ENCODE measurements at regions not wholly inside any gene's neighbourhood (a gene's known extent, or its start where the extent isn't known, plus 50 kb on each side); places are given as distances from the start of the nearest gene placed in this dataset.
"Not testable (repeated sequence)": the region's sequence is repeated elsewhere in the genome, so short reads cannot be mapped to it uniquely, and the experiment has no call there.

DNA sequence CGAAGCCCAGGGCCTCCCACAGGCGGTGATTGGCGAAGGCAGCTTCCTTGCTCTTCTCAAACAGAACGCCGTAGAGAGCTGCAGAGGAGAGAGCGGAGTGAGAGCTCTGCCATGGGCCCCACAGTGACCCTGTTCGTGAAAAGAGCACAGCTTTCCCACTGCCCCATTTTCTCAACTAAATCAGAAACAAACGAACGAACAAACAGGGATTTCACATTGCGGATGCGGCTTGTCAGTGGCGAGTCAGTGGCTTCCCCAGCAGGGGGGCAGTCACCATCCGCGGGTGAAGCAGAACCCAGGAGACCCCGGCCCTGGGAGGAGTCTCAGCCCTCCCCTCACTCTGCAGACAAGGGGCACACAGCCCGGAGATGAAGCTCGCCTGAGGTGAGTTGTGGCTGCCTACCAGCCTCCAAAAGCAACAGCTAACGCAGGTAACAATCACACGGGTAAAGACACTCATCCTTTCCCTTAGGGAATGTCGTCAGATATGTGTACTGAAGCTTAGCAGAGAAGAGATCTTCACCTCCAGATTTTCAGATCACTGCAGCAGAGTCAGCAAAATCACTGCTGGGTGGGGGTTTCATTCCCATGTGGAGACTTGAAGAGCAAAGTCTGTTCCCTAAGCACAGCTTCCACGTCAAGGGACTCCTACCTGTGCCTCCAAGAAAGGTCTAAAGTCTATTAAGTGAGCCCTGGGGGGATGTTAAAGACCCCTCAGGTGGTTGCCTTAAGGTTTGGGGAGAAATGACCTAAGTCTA, 51.2 kb upstream of the GPR31 start:
- no peak for DNase-seq

DNA sequence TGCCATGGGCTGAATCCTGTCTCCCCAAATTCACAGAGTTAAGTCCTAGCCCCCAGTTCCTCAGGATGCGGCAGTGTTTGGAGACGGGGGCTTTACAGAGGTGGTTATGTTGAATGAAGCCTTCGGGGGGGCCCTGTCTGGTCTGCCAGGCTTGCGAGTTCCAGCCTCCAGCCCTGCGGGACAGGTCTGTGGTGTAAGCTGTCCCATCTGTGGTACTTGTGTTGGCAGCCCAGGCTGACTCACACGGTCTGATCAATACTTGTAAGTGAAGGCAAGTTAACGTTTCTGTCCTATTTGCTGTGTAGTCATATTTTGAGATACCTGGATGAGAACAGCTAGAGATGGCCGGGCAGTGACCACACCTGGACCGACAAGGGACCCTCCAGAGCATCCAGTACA, 51.8 kb upstream of the GPR31 start:
- DNase-seq = no peak

GRCh38 chr6:167210375-167211294, 52.9 kb upstream of the GPR31 start:
- DNase-seq = no peak

DNA sequence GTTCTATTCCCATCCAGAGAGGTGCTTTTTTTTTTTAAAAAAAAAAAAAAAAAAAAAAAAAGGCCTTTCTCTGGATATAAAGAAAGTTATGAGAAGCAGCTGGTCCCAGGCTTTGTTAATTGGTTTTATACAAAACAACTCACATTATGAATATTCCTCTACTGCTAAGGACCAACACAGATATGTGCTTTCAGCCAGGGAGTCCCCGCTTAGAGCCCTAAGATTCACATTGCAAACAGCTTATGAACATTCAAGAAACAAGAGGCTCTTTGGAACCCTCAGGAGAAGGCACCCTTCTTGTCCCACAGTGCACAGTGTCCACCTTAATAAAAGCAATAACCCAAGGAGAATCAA, 53.5 kb upstream of the GPR31 start:
- no peak for DNase-seq

GRCh38 chr6:167211881-167212712, 54.3 kb upstream of the GPR31 start:
- DNase-seq = no peak

GRCh38 chr6:167212713-167213005, 54.9 kb upstream of the GPR31 start:
- no peak for DNase-seq

GRCh38 chr6:167214206-167214605, 56.4 kb upstream of the GPR31 start:
- no peak for DNase-seq

- not testable (repeated sequence) for DNase-seq
Observed at GRCh38 chr6:167215429-167216250, 57.9 kb upstream of the GPR31 start.

DNA sequence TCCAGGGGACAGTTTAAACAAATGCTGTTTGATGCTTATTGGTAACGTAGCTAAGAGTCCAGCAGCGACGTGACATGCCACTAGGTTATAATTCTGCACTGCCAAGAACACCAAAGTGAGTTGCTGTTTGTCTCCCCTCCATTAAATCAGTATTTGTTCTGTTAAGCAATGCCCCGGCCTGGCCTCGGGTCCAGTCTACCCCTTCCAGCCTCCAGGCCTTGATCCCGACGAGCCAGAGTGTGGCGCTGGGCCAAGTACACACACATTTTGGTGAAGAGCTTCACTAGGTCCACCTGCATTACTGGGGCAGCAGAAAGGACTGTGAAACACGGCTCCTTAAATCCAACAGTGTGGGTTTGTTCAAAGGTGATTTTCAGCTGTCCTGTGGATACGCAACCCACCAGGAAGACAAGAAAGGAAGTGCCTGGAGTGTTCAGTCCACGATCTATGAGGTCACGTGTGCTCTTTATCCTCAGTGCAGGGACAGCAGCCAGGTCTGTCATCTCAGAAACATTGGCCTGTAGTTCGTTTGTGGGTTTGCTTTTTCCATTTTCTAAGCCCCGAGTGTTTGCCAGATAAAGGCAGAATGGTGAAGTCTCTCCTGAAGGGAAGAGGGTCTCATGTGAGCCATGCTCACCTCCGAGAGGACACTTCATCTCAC, 58.7 kb upstream of the GPR31 start:
- DNase-seq = not testable (repeated sequence)

- DNase-seq = not testable (repeated sequence)
Observed at GRCh38 chr6:167217073-167217472, 59.3 kb upstream of the GPR31 start.

DNA sequence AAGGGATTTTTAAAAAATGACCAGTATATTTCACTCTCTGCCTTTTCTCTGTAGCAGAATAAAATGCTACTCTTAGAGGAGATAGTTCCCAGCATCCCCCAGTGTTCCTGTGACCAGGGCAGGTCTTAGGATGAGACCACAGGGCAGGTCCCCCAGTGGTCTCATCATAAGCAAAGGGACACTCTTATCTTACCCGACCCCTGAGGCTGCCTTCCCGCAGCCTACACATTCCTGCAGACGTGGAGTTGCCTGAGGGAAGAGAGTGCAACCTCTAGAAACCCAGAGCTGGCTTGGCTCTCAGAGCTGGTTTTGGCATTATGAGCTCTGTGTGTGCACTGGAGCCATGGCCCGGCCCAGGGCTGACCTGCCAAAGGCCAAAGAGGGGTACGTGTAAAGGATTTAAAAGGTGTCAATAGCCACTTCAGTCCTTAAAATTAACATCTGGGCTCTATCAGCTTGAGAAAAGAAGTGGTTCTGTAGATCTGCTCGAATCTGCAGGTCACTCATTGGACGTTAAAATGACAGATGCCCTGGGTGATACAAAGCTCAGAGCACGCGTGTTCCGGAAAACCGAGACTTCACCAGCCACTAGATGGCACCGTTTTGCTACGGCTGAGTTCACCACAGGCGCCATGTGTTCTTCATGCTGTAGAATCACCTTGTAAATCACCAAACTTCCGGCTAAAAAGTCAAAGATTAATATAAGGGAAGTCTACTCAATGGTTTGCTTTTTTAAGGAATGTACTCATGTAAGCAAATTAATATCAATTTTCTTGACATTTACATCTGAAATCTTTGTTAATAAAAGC, 60.4 kb upstream of the GPR31 start:
- DNase-seq = peak; percentile 33

GRCh38 chr6:167219079-167219478, 61.3 kb upstream of the GPR31 start:
- DNase-seq = not testable (repeated sequence)

DNA sequence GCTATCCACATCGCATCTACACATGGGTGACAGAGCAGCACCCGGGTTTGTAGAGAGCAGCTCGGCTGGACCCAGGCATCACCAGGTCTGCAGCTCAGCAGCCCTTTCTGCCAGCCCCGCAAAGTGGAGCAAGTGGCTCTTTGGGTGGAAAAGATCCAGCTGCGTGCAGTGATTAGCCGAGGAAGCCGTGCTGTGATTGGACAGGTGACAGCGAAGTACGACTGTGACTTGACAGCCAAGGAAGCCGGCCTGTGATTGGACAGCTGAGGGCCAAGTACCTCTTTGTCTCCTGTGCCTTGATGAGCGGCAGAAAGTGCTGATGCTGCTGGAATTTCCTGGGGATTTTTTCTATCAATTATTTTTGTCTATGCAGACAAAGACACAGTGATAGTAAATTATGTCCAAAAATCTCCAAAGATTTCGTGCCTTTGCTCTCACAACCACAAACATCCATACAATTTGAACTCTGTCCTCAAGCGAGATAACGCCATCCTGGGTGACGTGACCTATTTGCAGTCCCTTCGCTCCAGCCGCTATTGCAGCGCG, 62.3 kb upstream of the GPR31 start:
- DNase-seq = no peak

DNA sequence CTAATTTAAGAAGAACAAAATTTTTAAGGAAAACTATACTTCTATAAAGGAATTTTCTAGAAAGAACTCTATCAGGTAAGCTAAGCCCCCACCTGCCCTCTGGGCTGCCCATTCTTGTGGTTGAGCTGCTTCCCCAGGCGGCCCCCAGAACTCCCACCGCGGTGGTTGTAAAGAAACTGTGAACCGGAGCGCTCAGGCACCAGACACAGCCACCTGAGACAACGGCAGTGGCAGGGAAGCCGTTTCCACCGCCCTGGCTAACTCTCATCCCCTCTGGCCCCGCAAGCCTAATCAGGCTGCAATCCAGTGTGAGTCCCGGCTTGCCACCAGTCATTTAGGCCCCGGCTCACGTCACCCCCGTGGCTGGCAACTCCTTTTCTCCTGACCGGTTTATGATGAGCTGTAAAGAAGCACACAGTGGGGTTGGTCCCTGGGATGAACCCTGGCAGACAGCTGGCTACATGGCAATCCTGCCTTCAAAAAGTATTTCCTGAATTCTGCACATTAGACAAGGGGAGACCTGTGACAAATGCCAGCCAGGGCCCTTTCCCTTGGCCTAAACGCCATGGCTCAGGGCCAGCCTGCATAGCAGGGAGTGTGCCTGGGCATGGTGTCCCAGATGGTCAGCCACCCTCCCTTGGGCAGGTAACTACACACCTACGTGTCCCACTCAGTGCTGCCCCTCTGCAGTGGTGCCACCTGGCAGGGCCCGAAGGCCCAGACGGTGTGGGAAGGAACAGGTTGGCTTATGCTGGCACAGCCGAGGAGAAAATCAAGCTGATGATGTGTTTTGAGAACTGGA, 63.8 kb upstream of the GPR31 start:
- no peak for DNase-seq

DNA sequence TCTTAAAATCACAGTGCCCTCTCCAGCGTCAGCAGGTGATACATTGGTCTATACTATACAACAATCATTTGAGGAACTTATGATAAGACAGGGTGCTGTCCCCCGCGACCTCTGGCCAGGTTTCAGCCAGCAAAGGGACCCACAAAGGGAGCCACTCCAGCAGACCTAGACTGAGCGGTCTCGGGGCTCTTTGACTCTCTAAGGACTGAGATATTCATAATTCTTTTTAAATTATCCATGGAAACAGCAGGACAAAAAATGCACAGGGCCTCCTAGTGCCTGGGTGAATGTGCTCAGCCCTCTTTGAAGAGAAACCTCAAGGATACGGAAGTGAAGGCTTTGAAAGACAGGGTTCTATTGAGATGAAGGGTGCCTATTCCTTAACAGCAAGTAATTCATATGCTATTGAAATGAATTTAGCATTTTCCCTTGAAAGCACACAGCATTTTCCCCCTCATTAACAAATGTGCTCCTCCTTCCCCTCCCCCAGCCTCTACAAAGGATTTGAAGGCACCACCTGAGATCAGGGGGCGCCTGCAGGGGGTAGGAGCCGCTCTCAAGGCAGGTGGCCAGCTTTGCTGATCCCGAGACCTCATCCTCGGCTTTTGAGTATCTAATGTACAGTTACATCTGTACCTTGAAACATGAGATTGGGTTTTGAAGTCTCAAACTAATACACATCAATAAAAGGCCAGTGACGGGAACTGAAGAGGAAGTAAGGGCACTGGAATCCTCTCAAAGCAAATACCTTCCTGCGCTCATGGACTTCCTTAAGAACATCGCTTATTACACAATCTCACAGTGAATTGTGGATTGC, 65.3 kb upstream of the UNC93A start:
- not testable (repeated sequence) for DNase-seq

DNA sequence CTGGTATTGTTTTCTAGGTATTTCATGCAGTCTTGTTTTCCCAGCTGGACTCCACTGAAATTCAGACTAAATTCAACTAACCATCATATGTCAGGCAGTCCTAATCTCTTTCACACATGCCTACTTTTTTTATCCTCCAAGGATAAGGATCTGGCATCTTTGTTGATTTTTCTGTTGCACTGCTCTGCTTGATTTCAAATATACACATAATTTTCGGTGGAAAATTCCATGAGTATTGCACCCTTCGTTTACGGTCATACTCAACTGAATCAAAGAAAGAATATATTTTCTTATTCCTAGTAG, 64.8 kb upstream of the UNC93A start:
- DNase-seq = no peak

DNA sequence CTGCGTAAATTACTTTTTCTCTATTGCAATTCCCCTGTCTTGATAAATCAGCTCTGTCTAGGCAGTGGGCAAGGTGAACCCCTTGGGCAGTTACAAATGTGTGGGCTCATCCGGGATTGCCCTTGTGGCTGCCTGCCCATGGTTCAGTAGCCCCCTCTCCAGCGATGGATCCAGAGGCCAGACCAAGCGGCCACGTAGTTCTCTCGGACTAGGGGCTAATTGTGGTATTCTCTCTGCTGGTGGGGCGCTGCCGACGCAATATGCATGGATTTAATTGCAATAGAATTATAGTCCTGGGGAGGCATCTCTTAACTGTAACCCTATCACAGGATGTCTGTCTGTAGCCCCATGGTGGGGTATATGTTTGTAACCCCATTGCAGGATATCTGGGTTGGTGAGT, 64.3 kb upstream of the UNC93A start:
- no peak for DNase-seq

DNA sequence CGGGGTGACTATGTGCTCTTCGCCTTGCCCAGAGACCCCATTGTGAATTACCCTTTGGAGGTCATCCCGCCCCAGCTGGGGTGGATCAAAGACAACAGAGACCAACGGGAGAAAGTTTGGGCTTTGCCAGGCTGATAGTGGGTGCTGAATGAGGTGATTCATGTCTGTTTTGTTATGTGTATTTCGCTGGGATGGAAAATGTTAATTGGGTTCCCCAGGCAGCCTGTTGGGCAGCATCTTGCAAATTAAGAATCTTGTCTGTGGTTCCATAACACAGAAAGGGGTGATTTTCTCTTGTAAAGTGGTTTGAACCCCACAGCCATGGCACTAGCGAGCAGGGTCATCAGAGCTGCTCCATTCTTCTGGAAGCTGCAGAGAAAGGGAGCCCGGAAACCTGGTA, 63.1 kb upstream of the UNC93A start:
- no peak for DNase-seq

- DNase-seq = no peak
Observed at GRCh38 chr6:167229586-167229985, 61.5 kb upstream of the UNC93A start.

Data from NCI-H345 (cell line).